ENCODE measurements at regions not wholly inside any gene's neighbourhood (a gene's known extent, or its start where the extent isn't known, plus 50 kb on each side); places are given as distances from the start of the nearest gene placed in this dataset.

GRCh38 chr18:78679031-78679430 lies 300.6 kb upstream of the SALL3 start:
- TF ChIP-seq, protein P1, sequence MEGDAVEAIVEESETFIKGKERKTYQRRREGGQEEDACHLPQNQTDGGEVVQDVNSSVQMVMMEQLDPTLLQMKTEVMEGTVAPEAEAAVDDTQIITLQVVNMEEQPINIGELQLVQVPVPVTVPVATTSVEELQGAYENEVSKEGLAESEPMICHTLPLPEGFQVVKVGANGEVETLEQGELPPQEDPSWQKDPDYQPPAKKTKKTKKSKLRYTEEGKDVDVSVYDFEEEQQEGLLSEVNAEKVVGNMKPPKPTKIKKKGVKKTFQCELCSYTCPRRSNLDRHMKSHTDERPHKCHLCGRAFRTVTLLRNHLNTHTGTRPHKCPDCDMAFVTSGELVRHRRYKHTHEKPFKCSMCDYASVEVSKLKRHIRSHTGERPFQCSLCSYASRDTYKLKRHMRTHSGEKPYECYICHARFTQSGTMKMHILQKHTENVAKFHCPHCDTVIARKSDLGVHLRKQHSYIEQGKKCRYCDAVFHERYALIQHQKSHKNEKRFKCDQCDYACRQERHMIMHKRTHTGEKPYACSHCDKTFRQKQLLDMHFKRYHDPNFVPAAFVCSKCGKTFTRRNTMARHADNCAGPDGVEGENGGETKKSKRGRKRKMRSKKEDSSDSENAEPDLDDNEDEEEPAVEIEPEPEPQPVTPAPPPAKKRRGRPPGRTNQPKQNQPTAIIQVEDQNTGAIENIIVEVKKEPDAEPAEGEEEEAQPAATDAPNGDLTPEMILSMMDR (IDR thresholded peaks at IDR 0.05) = no peak
- no peak for TF ChIP-seq POLR2A (IDR thresholded peaks at IDR 0.05)
- TF ChIP-seq POLR2AphosphoS5 (IDR thresholded peaks at IDR 0.05) = no peak
